Endothelial cell of umbilical vein (primary cell): ENCODE measurements at regions not wholly inside any gene's neighbourhood (a gene's known extent, or its start where the extent isn't known, plus 50 kb on each side); places are given as distances from the start of the nearest gene placed in this dataset.

Experiments
- BruUV-seq: library from RNA; stranded (reverse); fragments of 400-500 nt; replicated peaks from 2 replicates; lab custom pipeline; 2021; lab: Mats Ljungman, UMichigan
- CTCF ChIA-PET: fragments of 300-600, 350-600 bp; sonication (Branson Sonifier 250); formaldehyde crosslinking; loops from one replicate; lab custom pipeline; 2021; ENCODE audit warnings: antibody characterized with exemption, inconsistent platforms; lab: Charles Lee
- POLR2A ChIA-PET: fragments of 300-600, 350-600 bp; sonication (Branson Sonifier 250); formaldehyde crosslinking; loops from one replicate; lab custom pipeline; 2021; ENCODE audit warnings: antibody characterized with exemption, inconsistent platforms; lab: Charles Lee
- DNase-seq: peaks from one replicate; pipeline ENCODE4 v3.0.0-alpha.2; 2011; ENCODE audit warnings: low read depth, low spot score
- FAIRE-seq: peaks from 2 replicates; lab custom pipeline; 2011; peaks lifted over from hg19 to GRCh38; lab: Jason Lieb, UNC
- H2AFZ ChIP-seq: 2 replicates; pipeline ENCODE4 v1.6.0; 2012; ENCODE audit warnings: low read depth, low read length, control low read depth, inconsistent platforms
- H3K27ac ChIP-seq: 2 replicates; pipeline ENCODE4 v1.5.1; 2011; ENCODE audit warnings: low read depth, mild to moderate bottlenecking, control low read depth, low read length, moderate library complexity; ENCODE audit not compliant: insufficient read depth
- H3K27me3 ChIP-seq, 2 experiments: 2 replicates each; pipeline versions ENCODE4 v1.6.0 to v1.6.1; 2011; ENCODE audit warnings: low read length in 2 of 2, mixed read lengths in 1 of 2; ENCODE audit not compliant: control insufficient read depth in 2 of 2, insufficient read depth in 2 of 2
- H3K36me3 ChIP-seq, 2 experiments: 2 replicates in 1 of 2; 3 replicates in 1 of 2; pipeline ENCODE4 v1.5.1; 2011; ENCODE audit warnings: low read length in 2 of 2, mild to moderate bottlenecking in 1 of 2, moderate library complexity in 1 of 2; ENCODE audit not compliant: control insufficient read depth in 2 of 2, insufficient read depth in 2 of 2; ENCODE audit errors: extremely low read depth in 1 of 2
- H3K4me1 ChIP-seq: 3 replicates; pipeline ENCODE4 v1.5.1; 2011; ENCODE audit warnings: mild to moderate bottlenecking, low read length; ENCODE audit not compliant: control insufficient read depth, insufficient read depth; ENCODE audit errors: extremely low read depth
- H3K4me2 ChIP-seq: 2 replicates; pipeline ENCODE4 v1.6.1; 2011; ENCODE audit warnings: low read length, control low read depth, mixed read lengths; ENCODE audit not compliant: insufficient read depth
- H3K4me3 ChIP-seq, 3 experiments: fragments of 200-600 bp in 1 of 3; sonication (generic), shearing (Covaris generic) in 1 of 3; replicated peaks in 1 of 3; 2 replicates each; pipeline ENCODE4 v1.5.1; 2011 to 2016; ENCODE audit warnings: control low read depth in 3 of 3, low read length in 3 of 3, mild to moderate bottlenecking in 2 of 3, inconsistent platforms in 1 of 3, low read depth in 1 of 3, moderate library complexity in 1 of 3; ENCODE audit not compliant: insufficient read depth in 1 of 3
- H3K79me2 ChIP-seq: 2 replicates; pipeline ENCODE4 v1.6.0; 2012; ENCODE audit warnings: low read length, inconsistent platforms; ENCODE audit not compliant: control insufficient read depth, insufficient read depth
- H3K9ac ChIP-seq: replicated peaks from 2 replicates; pipeline ENCODE3; 2011; ENCODE audit warnings: low read length, control low read depth; ENCODE audit not compliant: insufficient read depth; ENCODE audit errors: extremely low read depth
- H3K9me1 ChIP-seq: replicated peaks from 3 replicates; pipeline ENCODE4 v1.6.0; 2011; ENCODE audit warnings: mild to moderate bottlenecking, low read length; ENCODE audit not compliant: control insufficient read depth, insufficient read depth; ENCODE audit errors: extremely low read depth
- H3K9me3 ChIP-seq: replicated peaks from 2 replicates; pipeline ENCODE4 v1.5.1; 2012; ENCODE audit warnings: low read length, inconsistent platforms; ENCODE audit not compliant: control insufficient read depth, insufficient read depth
- H4K20me1 ChIP-seq: replicated peaks from 2 replicates; pipeline ENCODE3; 2011; ENCODE audit warnings: mild to moderate bottlenecking, low read length; ENCODE audit not compliant: control insufficient read depth, insufficient read depth; ENCODE audit errors: extremely low read depth
- CTCF ChIP-seq, 2 donors: IDR thresholded peaks; 1 replicate in 1 of 2; 2 replicates in 1 of 2; pipeline ENCODE4 v1.5.1; 2011; ENCODE audit warnings: low read length in 2 of 2, mild to moderate bottlenecking in 2 of 2, moderate library complexity in 2 of 2, control low read depth in 1 of 2, inconsistent platforms in 1 of 2, low read depth in 1 of 2; ENCODE audit not compliant: insufficient read depth in 1 of 2; ENCODE audit errors: extremely low read depth in 1 of 2
- FOS ChIP-seq: IDR thresholded peaks from 2 replicates; pipeline ENCODE4 v1.6.1; 2011; ENCODE audit warnings: mild to moderate bottlenecking, low read length, moderate library complexity, borderline replicate concordance; ENCODE audit not compliant: insufficient read depth
- GATA2 ChIP-seq: IDR thresholded peaks from 2 replicates; pipeline ENCODE4 v1.7.0; 2011; ENCODE audit warnings: low read depth, mild to moderate bottlenecking, moderate library complexity, mixed read lengths, low read length; ENCODE audit not compliant: insufficient read length, insufficient read depth
- JUN ChIP-seq: IDR thresholded peaks from 2 replicates; pipeline ENCODE4 v1.6.1; 2011; ENCODE audit warnings: borderline replicate concordance, low read depth; ENCODE audit not compliant: insufficient read length, insufficient read depth
- MAX ChIP-seq: IDR thresholded peaks from 2 replicates; pipeline ENCODE4 v1.6.1; 2011; ENCODE audit not compliant: insufficient read depth, insufficient read length
- MYC ChIP-seq: IDR thresholded peaks from one replicate; pipeline ENCODE4 v1.6.1; 2011; ENCODE audit warnings: mild to moderate bottlenecking, low read depth, low read length
- POLR2A ChIP-seq: IDR thresholded peaks from 2 replicates; pipeline ENCODE4 v1.6.1; 2012; ENCODE audit warnings: low read depth, mild to moderate bottlenecking, control low read depth, low read length
- POLR2AphosphoS5 ChIP-seq: IDR thresholded peaks from 2 replicates; pipeline ENCODE4 v1.6.1; 2012; ENCODE audit warnings: low read depth, mild to moderate bottlenecking, control low read depth, low read length, moderate library complexity; ENCODE audit not compliant: insufficient read depth
- dilution Hi-C: fragments of 300-500 bp; cut with MboI; formaldehyde crosslinking; loops from one replicate; pipeline ENCODE4 v1.15.0; 2019; ENCODE audit warnings: low sequenced_read_pairs; ENCODE audit not compliant: extremely low pct_ligation_motif_present
- intact Hi-C: fragments of 100-400 bp; cut with micrococcal nuclease; formaldehyde crosslinking; loops from one replicate; pipeline ENCODE4 v1.10.0; 2022

GRCh38 chr16:56108724-56109123, 82.6 kb upstream of the GNAO1 start:
- intact Hi-C loops: no loop called here
- Histone ChIP-seq H3K9me1 (no peaks in the 10 kb centered on the region), H4K20me1 (no peaks in the 10 kb centered on the region), H3K36me3 (no peaks in the 10 kb centered on the region), H3K4me2 (no peak overlapping the region), H3K4me3 (no peak overlapping the region), H2AFZ (no peak overlapping the region), H3K9me3 (no peaks in the 10 kb centered on the region), H3K27ac (no peak overlapping the region), H3K4me1 (no peaks in the 10 kb centered on the region), H3K27me3 (no peaks in the 10 kb centered on the region), H3K79me2 (no peaks in the 10 kb centered on the region), H3K9ac (no peak overlapping the region)
- FAIRE-seq: no peak
- TF ChIP-seq JUN: no peak
- TF ChIP-seq POLR2A: no peak
- TF ChIP-seq FOS: no peak
- no peak for TF ChIP-seq CTCF (IDR thresholded peaks at IDR 0.05; ENCODE audit: extremely low read depth in 1 of 2, insufficient read depth in 1 of 2, low read depth in 1 of 2, low read length in 2 of 2)
- no peak for TF ChIP-seq MAX
- no peak for TF ChIP-seq POLR2AphosphoS5
- no peak for TF ChIP-seq GATA2
- TF ChIP-seq MYC: no peak
- dilution Hi-C loops: no loop called here
- CTCF ChIA-PET: interaction anchor here (1.2 kb wide), 1 partner anchor 10 kb away, joined by 4 read pairs; no protein-coding TSS in a partner anchor
- BruUV-seq: no TSS peak
- no peak for DNase-seq
- POLR2A ChIA-PET: no interaction called here
